GM12872 (cell line): ENCODE measurements at regions not wholly inside any gene's neighbourhood (a gene's known extent, or its start where the extent isn't known, plus 50 kb on each side); places are given as distances from the start of the nearest gene placed in this dataset.

Experiments used
- CTCF ChIP-seq: IDR thresholded peaks from 3 replicates; pipeline ENCODE4 v1.5.1; 2011; ENCODE audit warnings: low read depth, mild to moderate bottlenecking, low read length, moderate library complexity; ENCODE audit not compliant: insufficient read depth

- TF ChIP-seq CTCF, result no peak
Measured at GRCh38 chr10:60537697-60538096, 148.0 kb upstream of the ANK3 start.

- no peak for TF ChIP-seq CTCF
Measured at GRCh38 chr10:60536529-60537114, 146.9 kb upstream of the ANK3 start.

DNA sequence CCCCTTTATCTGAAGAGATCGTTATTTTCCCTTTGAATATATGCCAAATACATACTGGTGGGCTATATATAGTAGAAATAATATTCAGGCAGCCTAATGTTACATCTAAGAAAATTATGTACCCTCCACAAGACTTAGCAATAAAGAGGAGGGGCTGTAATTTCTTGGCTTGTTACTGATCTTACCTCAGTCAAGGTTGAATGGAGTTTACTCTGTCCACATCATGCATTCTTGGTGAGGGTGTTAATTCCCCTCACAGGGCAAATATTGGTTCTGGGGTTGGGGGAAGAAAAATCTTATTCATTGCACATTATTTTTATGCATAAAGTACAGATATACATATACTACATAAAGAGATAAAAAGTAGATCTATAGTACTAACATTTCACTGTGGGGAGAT is 145.8 kb upstream of the ANK3 start:
- TF ChIP-seq CTCF, result no peak

- no peak for TF ChIP-seq CTCF
Measured at GRCh38 chr10:60534761-60535389, 145.2 kb upstream of the ANK3 start.

- no peak for TF ChIP-seq CTCF
Measured at GRCh38 chr10:60532696-60533468, 143.2 kb upstream of the ANK3 start.

DNA sequence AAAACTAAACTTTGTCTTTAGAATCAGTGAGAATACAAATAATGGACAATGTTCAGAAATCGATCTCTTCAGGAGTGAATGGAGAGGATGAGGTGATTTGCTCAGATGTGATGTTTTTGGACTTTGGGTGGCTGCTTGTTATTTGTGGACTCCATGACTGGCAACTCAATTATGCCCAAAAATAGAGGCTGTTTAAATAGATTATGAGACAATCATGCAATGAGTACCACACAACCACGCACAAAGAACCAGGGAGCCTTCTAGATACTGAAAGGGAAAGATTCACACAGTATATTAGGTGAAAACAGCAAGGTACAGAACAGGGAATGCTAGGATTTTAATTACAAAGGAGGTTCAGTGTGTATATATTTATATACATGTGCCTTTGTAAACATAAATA is 141.3 kb upstream of the ANK3 start:
- TF ChIP-seq CTCF, result no peak

DNA sequence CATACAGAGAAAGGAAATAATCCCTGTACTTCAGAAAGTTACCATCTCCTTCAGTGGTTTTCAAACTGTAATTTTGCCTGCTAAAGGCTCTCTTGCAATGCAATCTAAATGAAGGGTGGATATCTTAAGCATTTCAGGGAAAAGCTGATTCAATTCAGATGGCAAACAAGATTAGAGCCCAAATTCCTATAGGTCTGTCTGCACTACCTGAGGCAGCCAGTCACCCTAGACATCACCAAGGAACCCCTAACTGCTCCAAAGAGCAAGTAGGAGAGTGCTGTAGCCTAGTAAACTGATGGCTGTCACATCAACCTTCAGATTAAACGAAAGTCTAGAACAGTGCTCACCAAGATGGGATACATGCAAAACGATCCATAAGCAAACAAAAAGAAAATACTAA is 138.0 kb upstream of the ANK3 start:
- TF ChIP-seq CTCF, result no peak
